Transverse colon (tissue), 3 donors: ENCODE measurements at regions not wholly inside any gene's neighbourhood (a gene's known extent, or its start where the extent isn't known, plus 50 kb on each side); places are given as distances from the start of the nearest gene placed in this dataset.
"Not testable (repeated sequence)": the region's sequence is repeated elsewhere in the genome, so short reads cannot be mapped to it uniquely, and the experiment has no call there.

Experiments used
- CTCF ChIP-seq, 5 experiments: fragments of 200-600 bp in 3 of 5; fragments of 450-650 bp in 2 of 5; sonication (generic) in 3 of 5; IDR thresholded peaks; 1 replicate in 2 of 5; 2 replicates in 3 of 5; pipeline ENCODE4 v1.5.1; 2016 to 2017; ENCODE audit warnings: antibody characterized with exemption in 5 of 5, inconsistent platforms in 3 of 5, mild to moderate bottlenecking in 2 of 5, moderate library complexity in 1 of 5
- POLR2A ChIP-seq: fragments of 450-650 bp; IDR thresholded peaks from one replicate; pipeline ENCODE4 v1.6.1; 2016; ENCODE audit warnings: antibody characterized with exemption, mild to moderate bottlenecking, moderate library complexity

GRCh38 chr3:165917938-165918656 lies 80.9 kb upstream of the BCHE start:
- TF ChIP-seq CTCF (IDR thresholded peaks at IDR 0.05); POLR2A: not testable (repeated sequence)
